HEK293 (cell line): ENCODE measurements at regions not wholly inside any gene's neighbourhood (a gene's known extent, or its start where the extent isn't known, plus 50 kb on each side); places are given as distances from the start of the nearest gene placed in this dataset.

ENCODE experiments used
- CTCF ChIA-PET: fragments of 350-600 bp; formaldehyde crosslinking; extraction: SDS; loops from one replicate; lab custom pipeline; 2021; ENCODE audit warnings: antibody characterized with exemption; lab: Yijun Ruan, JAX
- POLR2A ChIA-PET: fragments of 300-600 bp; formaldehyde crosslinking; extraction: SDS; loops from one replicate; lab custom pipeline; 2020; ENCODE audit warnings: antibody characterized with exemption, inconsistent platforms; lab: Yijun Ruan, JAX
- H3K27ac ChIP-seq: fragments of 200-500 bp; sonication (Bioruptor generic); 2 replicates; pipeline ENCODE4 v1.5.1; 2014; ENCODE audit warnings: low read depth, low read length, control low read depth, inconsistent platforms; ENCODE audit errors: extremely low read depth
- H3K36me3 ChIP-seq, 2 experiments: fragments of 200-500 bp in 1 of 2; sonication (Bioruptor generic) in 1 of 2; 1 replicate in 1 of 2; 2 replicates in 1 of 2; pipeline ENCODE4 v1.5.1; 2014 to 2017; ENCODE audit warnings: inconsistent platforms in 2 of 2, low read length in 2 of 2; ENCODE audit not compliant: control insufficient read depth in 2 of 2, insufficient read depth in 1 of 2
- H3K4me1 ChIP-seq: fragments of 200-500 bp; sonication (Bioruptor generic); 2 replicates; pipeline ENCODE4 v1.5.1; 2014; ENCODE audit warnings: mild to moderate bottlenecking, low read length, inconsistent platforms; ENCODE audit not compliant: control insufficient read depth, insufficient read depth
- H3K4me3 ChIP-seq: 2 replicates; pipeline ENCODE4 v1.5.1; 2011; ENCODE audit warnings: low read depth, mild to moderate bottlenecking, control low read depth, low read length, moderate library complexity
- H3K9me3 ChIP-seq: fragments of 200-500 bp; sonication (Bioruptor generic); 2 replicates; pipeline ENCODE4 v1.5.1; 2014; ENCODE audit warnings: low read depth, low read length, inconsistent platforms; ENCODE audit not compliant: control insufficient read depth, insufficient read depth
- GFI1B ChIP-seq: fragments of 450-650 bp; formaldehyde crosslinking; IDR thresholded peaks from 2 replicates; pipeline ENCODE4 v1.5.1; 2016; ENCODE audit warnings: missing biosample characterization, missing genetic modification characterization
- GLI2 ChIP-seq: fragments of 450-650 bp; formaldehyde crosslinking; IDR thresholded peaks from 2 replicates; pipeline ENCODE4; 2017; ENCODE audit warnings: missing biosample characterization, missing genetic modification characterization, low read depth, borderline replicate concordance
- GLIS1 ChIP-seq: fragments of 450-650 bp; formaldehyde crosslinking; IDR thresholded peaks from 2 replicates; pipeline ENCODE4 v1.5.1; 2016; ENCODE audit warnings: missing biosample characterization, missing genetic modification characterization
- OVOL3 ChIP-seq: fragments of 450-650 bp; formaldehyde crosslinking; IDR thresholded peaks from 2 replicates; pipeline ENCODE4 v1.5.1; 2016; ENCODE audit warnings: missing biosample characterization, missing genetic modification characterization
- REPIN1 ChIP-seq: fragments of 450-650 bp; formaldehyde crosslinking; IDR thresholded peaks from 2 replicates; pipeline ENCODE4 v1.5.1; 2017; ENCODE audit warnings: missing biosample characterization, missing genetic modification characterization, low read depth
- TRIM28 ChIP-seq: IDR thresholded peaks from 2 replicates; pipeline ENCODE4 v1.6.1; 2011; ENCODE audit warnings: low read length, control low read depth, borderline replicate concordance
- YY2 ChIP-seq: fragments of 450-650 bp; formaldehyde crosslinking; IDR thresholded peaks from 2 replicates; pipeline ENCODE4 v1.5.1; 2016; ENCODE audit warnings: missing biosample characterization, missing genetic modification characterization
- ZBTB48 ChIP-seq: fragments of 450-650 bp; formaldehyde crosslinking; IDR thresholded peaks from 2 replicates; pipeline ENCODE4 v1.5.1; 2016; ENCODE audit warnings: missing biosample characterization, missing genetic modification characterization
- ZFP37 ChIP-seq: fragments of 450-650 bp; formaldehyde crosslinking; IDR thresholded peaks from 2 replicates; pipeline ENCODE4 v1.5.1; 2016; ENCODE audit warnings: missing biosample characterization, missing genetic modification characterization
- ZFP41 ChIP-seq: fragments of 450-650 bp; formaldehyde crosslinking; IDR thresholded peaks from 2 replicates; pipeline ENCODE4 v1.5.1; 2016; ENCODE audit warnings: missing biosample characterization, missing genetic modification characterization, borderline replicate concordance
- ZNF133 ChIP-seq: fragments of 450-650 bp; formaldehyde crosslinking; IDR thresholded peaks from 2 replicates; pipeline ENCODE4 v1.5.1; 2016; ENCODE audit warnings: missing biosample characterization, missing genetic modification characterization
- ZNF16 ChIP-seq: fragments of 450-650 bp; formaldehyde crosslinking; IDR thresholded peaks from 2 replicates; pipeline ENCODE4 v1.5.1; 2016; ENCODE audit warnings: low read depth, missing biosample characterization, missing genetic modification characterization
- ZNF19 ChIP-seq: fragments of 450-650 bp; formaldehyde crosslinking; IDR thresholded peaks from 2 replicates; pipeline ENCODE4; 2016; ENCODE audit warnings: missing biosample characterization, missing genetic modification characterization, low read depth
- ZNF2 ChIP-seq: fragments of 450-650 bp; formaldehyde crosslinking; IDR thresholded peaks from 2 replicates; pipeline ENCODE4 v1.5.1; 2016; ENCODE audit warnings: missing biosample characterization, missing genetic modification characterization
- ZNF274 ChIP-seq, 2 experiments: fragments of 200-500 bp in 1 of 2; fragments of 450-650 bp in 1 of 2; sonication (Bioruptor generic) in 1 of 2; formaldehyde crosslinking in 1 of 2; IDR thresholded peaks; 2 replicates each; pipeline versions ENCODE4 v1.5.1 to v1.6.1; 2014 to 2016; ENCODE audit warnings: borderline replicate concordance in 1 of 2, inconsistent platforms in 1 of 2, low read length in 1 of 2, missing biosample characterization in 1 of 2, missing genetic modification characterization in 1 of 2
- ZNF350 ChIP-seq: fragments of 450-650 bp; formaldehyde crosslinking; IDR thresholded peaks from 2 replicates; pipeline ENCODE4 v1.5.0; 2017; ENCODE audit warnings: missing biosample characterization, mild to moderate bottlenecking, missing genetic modification characterization
- ZNF391 ChIP-seq: fragments of 450-650 bp; formaldehyde crosslinking; IDR thresholded peaks from 2 replicates; pipeline ENCODE4 v1.5.1; 2016; ENCODE audit warnings: low read depth, missing biosample characterization, missing genetic modification characterization, borderline replicate concordance
- ZNF426 ChIP-seq: fragments of 450-650 bp; formaldehyde crosslinking; IDR thresholded peaks from 2 replicates; pipeline ENCODE4 v1.5.1; 2017; ENCODE audit warnings: missing biosample characterization, missing genetic modification characterization, mild to moderate bottlenecking, inconsistent platforms, moderate library complexity
- ZNF529 ChIP-seq: fragments of 450-650 bp; formaldehyde crosslinking; IDR thresholded peaks from 2 replicates; pipeline ENCODE4 v1.5.1; 2017; ENCODE audit warnings: missing genetic modification characterization, missing biosample characterization; ENCODE audit not compliant: insufficient replicate concordance
- ZNF548 ChIP-seq: fragments of 450-650 bp; formaldehyde crosslinking; IDR thresholded peaks from 2 replicates; pipeline ENCODE4 v1.5.1; 2016; ENCODE audit warnings: missing biosample characterization, missing genetic modification characterization
- ZNF558 ChIP-seq: fragments of 450-650 bp; formaldehyde crosslinking; IDR thresholded peaks from 2 replicates; pipeline ENCODE4 v1.5.1; 2016; ENCODE audit warnings: missing biosample characterization, missing genetic modification characterization
- ZNF624 ChIP-seq: fragments of 450-650 bp; formaldehyde crosslinking; IDR thresholded peaks from 2 replicates; pipeline ENCODE4 v1.5.1; 2017; ENCODE audit warnings: missing biosample characterization, missing genetic modification characterization
- ZNF664 ChIP-seq: fragments of 450-650 bp; formaldehyde crosslinking; IDR thresholded peaks from 2 replicates; pipeline ENCODE4 v1.5.1; 2016; ENCODE audit warnings: missing biosample characterization, missing genetic modification characterization
- ZNF701 ChIP-seq: fragments of 450-650 bp; formaldehyde crosslinking; IDR thresholded peaks from 2 replicates; pipeline ENCODE4 v1.5.1; 2016; ENCODE audit warnings: missing biosample characterization, missing genetic modification characterization
- ZNF707 ChIP-seq: fragments of 450-650 bp; formaldehyde crosslinking; IDR thresholded peaks from 2 replicates; pipeline ENCODE4 v1.5.1; 2016; ENCODE audit warnings: missing biosample characterization, missing genetic modification characterization
- ZNF837 ChIP-seq: fragments of 450-650 bp; formaldehyde crosslinking; IDR thresholded peaks from 2 replicates; pipeline ENCODE4 v1.5.1; 2016; ENCODE audit warnings: missing biosample characterization, missing genetic modification characterization
- ZSCAN23 ChIP-seq: fragments of 450-650 bp; formaldehyde crosslinking; IDR thresholded peaks from 2 replicates; pipeline ENCODE4 v1.5.1; 2016; ENCODE audit warnings: missing biosample characterization, missing genetic modification characterization
- TF ChIP-seq, protein P1 (sequence below): fragments of 450-650 bp; formaldehyde crosslinking; IDR thresholded peaks from 2 replicates; pipeline ENCODE4 v1.5.1; 2016; ENCODE audit warnings: missing biosample characterization, missing genetic modification characterization
- TF ChIP-seq, protein P2 (sequence below): fragments of 450-650 bp; IDR thresholded peaks from 2 replicates; pipeline ENCODE4 v1.5.1; 2018; ENCODE audit warnings: missing biosample characterization, mild to moderate bottlenecking, missing genetic modification characterization
- TF ChIP-seq, protein P3 (sequence below): fragments of 450-650 bp; formaldehyde crosslinking; IDR thresholded peaks from 2 replicates; pipeline ENCODE4 v1.5.1; 2016; ENCODE audit warnings: missing biosample characterization, missing genetic modification characterization
- TF ChIP-seq, protein P4 (sequence below): fragments of 450-650 bp; formaldehyde crosslinking; IDR thresholded peaks from 2 replicates; pipeline ENCODE4 v1.5.1; 2017; ENCODE audit warnings: missing biosample characterization, missing genetic modification characterization

DNA sequence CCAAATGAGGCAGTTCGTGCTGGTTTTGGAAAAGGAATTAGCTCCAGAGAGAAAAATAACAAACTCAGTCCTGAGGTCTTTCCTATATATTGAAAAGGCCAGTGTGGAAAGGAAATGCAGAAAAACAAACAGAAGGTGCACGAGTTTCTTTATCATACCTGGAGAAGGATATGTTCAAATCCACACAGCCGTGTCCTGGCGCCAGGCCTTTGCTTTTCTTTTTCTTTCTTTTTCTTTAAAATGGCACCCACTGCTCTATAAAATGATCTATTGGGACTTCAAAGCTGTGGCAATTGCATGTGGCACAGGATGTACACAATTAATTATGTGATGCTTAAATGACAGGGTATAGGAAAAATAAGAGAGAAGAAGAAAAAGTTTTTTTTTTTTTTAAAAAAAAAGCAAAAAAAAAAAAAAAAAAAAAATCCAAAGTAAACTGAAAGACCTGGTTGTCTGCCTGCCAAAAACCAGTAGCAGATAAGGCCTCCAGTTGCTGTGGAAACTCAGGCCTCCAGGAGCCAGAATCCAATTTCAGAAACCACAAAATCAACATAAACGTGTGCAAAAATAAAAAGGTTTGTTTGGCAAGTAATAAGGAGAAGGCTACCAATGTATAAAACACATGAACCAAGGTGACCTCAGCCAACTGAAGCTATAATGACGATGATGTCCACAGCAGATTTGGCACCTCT, 957.6 kb upstream of the SOX9 start (continued):
- TF ChIP-seq, protein P1, sequence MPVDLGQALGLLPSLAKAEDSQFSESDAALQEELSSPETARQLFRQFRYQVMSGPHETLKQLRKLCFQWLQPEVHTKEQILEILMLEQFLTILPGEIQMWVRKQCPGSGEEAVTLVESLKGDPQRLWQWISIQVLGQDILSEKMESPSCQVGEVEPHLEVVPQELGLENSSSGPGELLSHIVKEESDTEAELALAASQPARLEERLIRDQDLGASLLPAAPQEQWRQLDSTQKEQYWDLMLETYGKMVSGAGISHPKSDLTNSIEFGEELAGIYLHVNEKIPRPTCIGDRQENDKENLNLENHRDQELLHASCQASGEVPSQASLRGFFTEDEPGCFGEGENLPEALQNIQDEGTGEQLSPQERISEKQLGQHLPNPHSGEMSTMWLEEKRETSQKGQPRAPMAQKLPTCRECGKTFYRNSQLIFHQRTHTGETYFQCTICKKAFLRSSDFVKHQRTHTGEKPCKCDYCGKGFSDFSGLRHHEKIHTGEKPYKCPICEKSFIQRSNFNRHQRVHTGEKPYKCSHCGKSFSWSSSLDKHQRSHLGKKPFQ = peak; percentile 73
- TF ChIP-seq ZFP37 = no peak
- no peak for TF ChIP-seq ZNF19 (tag by site-specific recombination)
- no peak for TF ChIP-seq ZNF548 (tag by site-specific recombination)
- TF ChIP-seq GLI2 = peak; percentile 91
- TF ChIP-seq ZNF624 = no peak
- TF ChIP-seq ZNF837 (tag by site-specific recombination) = no peak
- peak; percentile 55; the same call in 1 of the 2 replicates for TF ChIP-seq ZNF558 (tag by site-specific recombination)
- TF ChIP-seq ZNF707 (tag by site-specific recombination) = no peak
- peak; percentile 62; the same call in 1 of the 2 replicates for TF ChIP-seq ZNF2 (tag by site-specific recombination)
- TF ChIP-seq, protein P2, sequence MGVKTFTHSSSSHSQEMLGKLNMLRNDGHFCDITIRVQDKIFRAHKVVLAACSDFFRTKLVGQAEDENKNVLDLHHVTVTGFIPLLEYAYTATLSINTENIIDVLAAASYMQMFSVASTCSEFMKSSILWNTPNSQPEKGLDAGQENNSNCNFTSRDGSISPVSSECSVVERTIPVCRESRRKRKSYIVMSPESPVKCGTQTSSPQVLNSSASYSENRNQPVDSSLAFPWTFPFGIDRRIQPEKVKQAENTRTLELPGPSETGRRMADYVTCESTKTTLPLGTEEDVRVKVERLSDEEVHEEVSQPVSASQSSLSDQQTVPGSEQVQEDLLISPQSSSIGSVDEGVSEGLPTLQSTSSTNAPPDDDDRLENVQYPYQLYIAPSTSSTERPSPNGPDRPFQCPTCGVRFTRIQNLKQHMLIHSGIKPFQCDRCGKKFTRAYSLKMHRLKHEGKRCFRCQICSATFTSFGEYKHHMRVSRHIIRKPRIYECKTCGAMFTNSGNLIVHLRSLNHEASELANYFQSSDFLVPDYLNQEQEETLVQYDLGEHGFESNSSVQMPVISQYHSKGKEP = peak; percentile 30; the same call in 1 of the 2 replicates
- no peak for TF ChIP-seq ZNF701 (tag by site-specific recombination)
- no peak for TF ChIP-seq YY2 (tag by site-specific recombination)
- TF ChIP-seq, protein P3, sequence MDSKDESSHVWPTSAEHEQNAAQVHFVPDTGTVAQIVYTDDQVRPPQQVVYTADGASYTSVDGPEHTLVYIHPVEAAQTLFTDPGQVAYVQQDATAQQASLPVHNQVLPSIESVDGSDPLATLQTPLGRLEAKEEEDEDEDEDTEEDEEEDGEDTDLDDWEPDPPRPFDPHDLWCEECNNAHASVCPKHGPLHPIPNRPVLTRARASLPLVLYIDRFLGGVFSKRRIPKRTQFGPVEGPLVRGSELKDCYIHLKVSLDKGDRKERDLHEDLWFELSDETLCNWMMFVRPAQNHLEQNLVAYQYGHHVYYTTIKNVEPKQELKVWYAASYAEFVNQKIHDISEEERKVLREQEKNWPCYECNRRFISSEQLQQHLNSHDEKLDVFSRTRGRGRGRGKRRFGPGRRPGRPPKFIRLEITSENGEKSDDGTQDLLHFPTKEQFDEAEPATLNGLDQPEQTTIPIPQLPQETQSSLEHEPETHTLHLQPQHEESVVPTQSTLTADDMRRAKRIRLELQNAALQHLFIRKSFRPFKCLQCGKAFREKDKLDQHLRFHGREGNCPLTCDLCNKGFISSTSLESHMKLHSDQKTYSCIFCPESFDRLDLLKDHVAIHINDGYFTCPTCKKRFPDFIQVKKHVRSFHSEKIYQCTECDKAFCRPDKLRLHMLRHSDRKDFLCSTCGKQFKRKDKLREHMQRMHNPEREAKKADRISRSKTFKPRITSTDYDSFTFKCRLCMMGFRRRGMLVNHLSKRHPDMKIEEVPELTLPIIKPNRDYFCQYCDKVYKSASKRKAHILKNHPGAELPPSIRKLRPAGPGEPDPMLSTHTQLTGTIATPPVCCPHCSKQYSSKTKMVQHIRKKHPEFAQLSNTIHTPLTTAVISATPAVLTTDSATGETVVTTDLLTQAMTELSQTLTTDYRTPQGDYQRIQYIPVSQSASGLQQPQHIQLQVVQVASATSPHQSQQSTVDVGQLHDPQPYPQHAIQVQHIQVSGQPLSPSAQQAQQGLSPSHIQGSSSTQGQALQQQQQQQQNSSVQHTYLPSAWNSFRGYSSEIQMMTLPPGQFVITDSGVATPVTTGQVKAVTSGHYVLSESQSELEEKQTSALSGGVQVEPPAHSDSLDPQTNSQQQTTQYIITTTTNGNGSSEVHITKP (tag by site-specific recombination) = no peak; the same call in 1 of the 2 replicates
- TF ChIP-seq GLIS1 (tag by site-specific recombination) = peak; percentile 99
- no peak for TF ChIP-seq TRIM28
- TF ChIP-seq ZNF391 (tag by site-specific recombination) = peak; percentile 88; the same call in 1 of the 2 replicates
- TF ChIP-seq, protein P4, sequence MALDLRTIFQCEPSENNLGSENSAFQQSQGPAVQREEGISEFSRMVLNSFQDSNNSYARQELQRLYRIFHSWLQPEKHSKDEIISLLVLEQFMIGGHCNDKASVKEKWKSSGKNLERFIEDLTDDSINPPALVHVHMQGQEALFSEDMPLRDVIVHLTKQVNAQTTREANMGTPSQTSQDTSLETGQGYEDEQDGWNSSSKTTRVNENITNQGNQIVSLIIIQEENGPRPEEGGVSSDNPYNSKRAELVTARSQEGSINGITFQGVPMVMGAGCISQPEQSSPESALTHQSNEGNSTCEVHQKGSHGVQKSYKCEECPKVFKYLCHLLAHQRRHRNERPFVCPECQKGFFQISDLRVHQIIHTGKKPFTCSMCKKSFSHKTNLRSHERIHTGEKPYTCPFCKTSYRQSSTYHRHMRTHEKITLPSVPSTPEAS (tag by site-specific recombination) = no peak
- TF ChIP-seq, all 188 proteins: peak for 51

DNA sequence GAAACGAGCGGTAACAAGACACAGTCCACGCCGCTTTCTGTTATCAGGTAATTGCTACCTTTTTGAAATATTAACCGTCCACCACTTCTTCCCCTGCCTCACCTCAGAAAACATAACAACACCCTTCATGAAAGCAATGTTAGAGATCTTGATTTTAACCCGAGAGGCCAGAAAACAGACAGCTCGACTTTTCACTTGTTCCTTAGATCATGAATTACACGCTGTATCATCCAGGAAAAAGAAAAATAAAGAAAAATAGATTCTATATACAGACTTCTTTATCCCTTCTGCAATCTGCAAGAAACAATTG, 957.1 kb upstream of the SOX9 start:
- no peaks in the 10 kb centered on the region for H3K36me3 ChIP-seq
- ChIA-PET POLR2A (interaction anchor here (0.7 kb wide), 1 partner anchor 372 kb away, joined by 5 read pairs; no protein-coding TSS in a partner anchor), CTCF (interaction anchor here (1.1 to 1.2 kb wide), 2 partner anchors 10 to 43 kb away, joined by 3 to 9 read pairs; no protein-coding TSS in a partner anchor)
- peaks cover 28% of the 10 kb centered on the region for H3K4me1 ChIP-seq
- peak overlapping the region; percentile 78 for H3K27ac ChIP-seq
- H3K9me3 ChIP-seq = no peaks in the 10 kb centered on the region
- no peak overlapping the region for H3K4me3 ChIP-seq
- TF ChIP-seq ZNF426 (tag by site-specific recombination) (no peak), REPIN1 (tag by site-specific recombination) (no peak), GFI1B (tag by site-specific recombination) (no peak), ZNF624 (no peak), ZNF133 (no peak), ZNF664 (0 out of 2 replicates have a peak, but pooled peaks have one; percentile 0), ZNF274 (IDR thresholded peaks at IDR 0.05; ENCODE audit: low read length) (no peak), ZNF274 (tag by site-specific recombination; IDR thresholded peaks at IDR 0.05; ENCODE audit: borderline replicate concordance) (no peak), ZNF350 (tag by site-specific recombination) (no peak), ZNF529 (no peak), ZNF16 (tag by site-specific recombination) (no peak), ZBTB48 (tag by site-specific recombination) (no peak), ZSCAN23 (tag by site-specific recombination) (no peak), ZFP41 (tag by site-specific recombination) (no peak), OVOL3 (tag by site-specific recombination) (no peak)
